ENCODE measurements at regions not wholly inside any gene's neighbourhood (a gene's known extent, or its start where the extent isn't known, plus 50 kb on each side); places are given as distances from the start of the nearest gene placed in this dataset.

DNA sequence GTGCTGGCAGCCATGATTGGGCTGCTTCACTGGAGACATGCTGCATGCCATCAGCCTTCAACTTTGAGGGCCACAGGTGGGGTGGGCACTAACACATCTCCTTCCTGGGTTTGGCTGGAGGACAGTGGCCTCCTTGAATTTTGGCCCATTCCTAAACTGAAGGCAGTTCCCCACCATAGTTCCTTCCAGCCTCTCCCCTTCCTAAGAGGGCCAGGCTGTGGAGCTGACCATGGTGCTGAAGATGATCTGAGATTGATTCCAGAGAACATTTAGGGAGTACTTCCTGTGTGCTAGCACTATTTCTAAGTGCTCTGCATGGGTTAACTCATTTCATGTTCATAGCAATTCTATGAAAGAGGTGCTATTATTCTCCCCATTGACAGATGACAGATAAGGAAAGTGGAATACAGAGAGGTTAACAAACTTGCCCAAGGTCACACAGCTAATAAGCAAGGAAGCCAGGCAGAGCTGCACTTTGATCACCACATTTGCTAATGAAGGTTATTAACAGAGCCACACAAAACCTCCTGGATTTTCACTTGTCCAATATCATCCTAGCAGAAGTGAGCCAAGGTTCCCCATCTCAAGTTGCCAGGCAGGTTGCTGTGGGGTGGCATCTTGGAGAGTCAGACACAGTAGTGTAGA, 175.3 kb downstream of the ZIC5 start:
- Histone ChIP-seq H3K9me3 (ENCODE audit: insufficient read depth in 2 of 2, low read depth in 1 of 2, low read length in 1 of 2) (no peaks in the 10 kb centered on the region), H3K4me1 (replicated peaks in 1 of 4; ENCODE audit: control insufficient read depth in 3 of 4, insufficient read depth in 4 of 4, low read length in 3 of 4) (peaks cover 7 to 26% (median 25%) of the 10 kb centered on the region in 4 experiments; a peak in 6 of 7 replicates), H4K91ac (replicated peaks; ENCODE audit: insufficient read length, low read length) (peak overlapping the region; percentile 47), H3K27me3 (replicated peaks in 1 of 4; ENCODE audit: control insufficient read depth in 3 of 4, extremely low read depth in 1 of 4, insufficient read depth in 3 of 4, low read length in 3 of 4) (no peaks in the 10 kb centered on the region), H3K4ac (replicated peaks; ENCODE audit: insufficient read length, low read depth, low read length) (no peak overlapping the region), H2AK5ac (ENCODE audit: low read depth, low read length) (no peak overlapping the region; the same call in 1 of the 2 replicates), H2BK5ac (ENCODE audit: low read depth, low read length) (no peak overlapping the region; the same call in 1 of the 2 replicates), H3K79me2 (ENCODE audit: control insufficient read depth in 1 of 2, insufficient read depth in 2 of 2, low read length in 2 of 2) (no peaks in the 10 kb centered on the region), H2BK120ac (replicated peaks; ENCODE audit: low read depth, low read length) (no peak overlapping the region), H3K56ac (replicated peaks; ENCODE audit: insufficient read length, low read depth, low read length) (no peak overlapping the region), H4K8ac (ENCODE audit: extremely low read depth, insufficient read depth, low read length) (no peak overlapping the region), H3K18ac (ENCODE audit: extremely low read depth, low read length) (no peak overlapping the region), H2BK20ac (ENCODE audit: low read length) (0 out of 2 replicates have a peak overlapping the region, but pooled peaks have one; percentile 52), H3K9ac (replicated peaks in 1 of 4; ENCODE audit: extremely low read depth in 1 of 4, low read depth in 3 of 4, low read length in 3 of 4) (no peak overlapping the region), H3K23ac (ENCODE audit: insufficient read length) (no peak overlapping the region), H4K20me1 (replicated peaks in 1 of 2; ENCODE audit: control insufficient read depth in 1 of 2, insufficient read depth in 2 of 2, low read length in 2 of 2) (no peaks in the 10 kb centered on the region), H3K14ac (ENCODE audit: insufficient read length) (no peak overlapping the region), H3K36me3 (ENCODE audit: control insufficient read depth in 2 of 4, insufficient read depth in 4 of 4, low read length in 3 of 4) (no peaks in the 10 kb centered on the region), H3K79me1 (ENCODE audit: low read depth, low read length) (no peaks in the 10 kb centered on the region), H2BK12ac (ENCODE audit: low read depth, low read length) (no peak overlapping the region), H2AFZ (ENCODE audit: low read length) (no peak overlapping the region), H3K23me2 (ENCODE audit: low read depth, low read length) (no peaks in the 10 kb centered on the region), H4K5ac (ENCODE audit: insufficient read length, low read depth, low read length) (no peak overlapping the region), H2BK15ac (ENCODE audit: low read length) (no peak overlapping the region; the same call in 1 of the 2 replicates), H3K4me2 (ENCODE audit: insufficient read depth in 1 of 2, low read depth in 2 of 2, low read length in 2 of 2) (no peak overlapping the region), H3K27ac (ENCODE audit: low read depth, low read length) (no peak overlapping the region), H3K4me3 (ENCODE audit: extremely low read depth in 1 of 4, insufficient read depth in 2 of 4, low read depth in 3 of 4, low read length in 4 of 4) (no peak overlapping the region)
- POLR2A ChIA-PET (ENCODE audit: partially characterized antibody), result interaction anchor here (1.2 kb wide), 1 partner anchor 110 kb away, joined by 3 read pairs; no protein-coding TSS in a partner anchor
- TF ChIP-seq SRF (IDR thresholded peaks at IDR 0.05; ENCODE audit: low read depth, low read length) (no peak), GTF2F1 (IDR thresholded peaks at IDR 0.05; ENCODE audit: borderline replicate concordance, low read depth, low read length) (no peak), KDM5A (IDR thresholded peaks at IDR 0.05; ENCODE audit: low read length) (no peak), BCL11A (IDR thresholded peaks at IDR 0.05; ENCODE audit: low read depth in 2 of 2, low read length in 2 of 2) (no peak), JUN (IDR thresholded peaks at IDR 0.05; ENCODE audit: low read depth, low read length) (no peak), SIN3A (conservative IDR thresholded peaks at IDR 0.05 in 1 of 2, IDR thresholded peaks at IDR 0.05 in 1 of 2; ENCODE audit: low read depth in 1 of 2, low read length in 2 of 2) (peak in 1 of 2 experiments; percentile 65; a peak in 1 of 4 replicates)
- FAIRE-seq, result peak; percentile 88
- peak in 1 of 2 experiments; percentile 80 for DNase-seq (ENCODE audit: low read depth in 1 of 2, low spot score in 2 of 2)
- CTCF ChIA-PET (ENCODE audit: partially characterized antibody), result interaction anchor here (0.8 to 1.5 kb wide), 3 partner anchors 12 to 262 kb away, joined by 4 read pairs; no protein-coding TSS in a partner anchor

Measured in H1 (cell line).